ENCODE measurements at regions not wholly inside any gene's neighbourhood (a gene's known extent, or its start where the extent isn't known, plus 50 kb on each side); places are given as distances from the start of the nearest gene placed in this dataset.
A peak's percentile ranks its signal among the peaks of the same experiment; 100 is the strongest.

GRCh38 chr1:229158341-229158921 is 112.5 kb upstream of the RAB4A start:
- TF ChIP-seq EP300 (IDR thresholded peaks at IDR 0.05): peak in 1 of 4 donors; percentile 1
- TF ChIP-seq CTCF (IDR thresholded peaks at IDR 0.05): no peak

Measured in upper lobe of left lung (tissue), 4 donors.